H1 (cell line): ENCODE measurements at regions not wholly inside any gene's neighbourhood (a gene's known extent, or its start where the extent isn't known, plus 50 kb on each side); places are given as distances from the start of the nearest gene placed in this dataset.

Source experiments
- CTBP2 ChIP-seq: IDR thresholded peaks from 2 replicates; pipeline ENCODE4 v1.7.0; 2011; ENCODE audit warnings: borderline replicate concordance, mild to moderate bottlenecking, moderate library complexity, mixed read lengths, low read length; ENCODE audit not compliant: insufficient read depth, insufficient read length

DNA sequence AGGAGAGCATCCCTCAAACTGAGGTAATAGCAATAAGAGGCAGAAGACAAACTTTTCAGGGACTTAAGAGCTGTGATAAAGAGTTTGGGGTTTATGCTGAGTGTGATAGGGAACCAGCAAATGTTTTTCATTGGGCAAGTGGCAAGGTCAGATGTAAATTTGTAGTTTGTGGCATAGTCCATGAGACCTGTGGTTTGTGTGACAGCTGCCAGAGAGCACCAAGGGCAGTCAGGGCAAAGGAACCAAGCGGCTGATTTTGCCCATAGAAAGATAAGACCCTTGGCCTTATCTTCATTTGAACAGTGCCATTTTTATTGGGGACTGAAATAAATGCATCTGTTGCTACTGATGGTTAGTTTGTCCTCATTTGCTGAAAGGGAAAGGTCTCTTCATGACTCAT, 220.3 kb downstream of the LRRN1 start (continued):
- TF ChIP-seq CTBP2, result no peak
